VCaP (cell line): ENCODE measurements at regions not wholly inside any gene's neighbourhood (a gene's known extent, or its start where the extent isn't known, plus 50 kb on each side); places are given as distances from the start of the nearest gene placed in this dataset.
A peak's percentile ranks its signal among the peaks of the same experiment; 100 is the strongest.

ENCODE experiments used
- H3K27ac ChIP-seq: fragments of 450-650 bp; 2 replicates; pipeline ENCODE4 v1.5.1; 2017
- CTCF ChIP-seq: fragments of 450-650 bp; conservative IDR thresholded peaks from 2 replicates; pipeline ENCODE4 v1.5.1; 2017; ENCODE audit warnings: mild to moderate bottlenecking, moderate library complexity

- peak; percentile 30; the same call in 1 of the 2 replicates for TF ChIP-seq CTCF
- H3K27ac ChIP-seq, result no peak overlapping the region
These were observed 178.9 kb downstream of the MIS18A start for GRCh38 chr21:32099812-32100416.

DNA sequence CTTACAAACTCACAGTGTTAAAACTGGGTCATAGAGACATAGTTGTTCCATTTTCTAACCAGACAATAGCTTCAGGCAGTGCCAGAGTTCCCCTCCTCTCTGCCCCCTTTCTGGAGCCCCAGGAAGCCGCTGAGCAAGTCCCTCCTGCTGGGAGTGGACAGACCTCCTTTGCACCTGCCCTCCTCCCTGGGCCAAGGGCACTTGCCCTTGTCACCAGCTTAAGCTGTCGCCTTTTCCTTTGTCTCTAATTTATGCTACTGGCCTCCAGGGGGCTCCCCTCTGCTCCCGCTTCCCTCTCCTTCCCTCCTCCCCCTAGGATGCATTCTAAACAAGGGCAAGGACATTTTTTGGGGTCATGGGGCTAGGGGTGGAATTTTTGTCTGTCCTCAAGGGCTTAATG is 182.4 kb downstream of the MIS18A start:
- TF ChIP-seq CTCF, result peak; percentile 64
- no peak overlapping the region for H3K27ac ChIP-seq

DNA sequence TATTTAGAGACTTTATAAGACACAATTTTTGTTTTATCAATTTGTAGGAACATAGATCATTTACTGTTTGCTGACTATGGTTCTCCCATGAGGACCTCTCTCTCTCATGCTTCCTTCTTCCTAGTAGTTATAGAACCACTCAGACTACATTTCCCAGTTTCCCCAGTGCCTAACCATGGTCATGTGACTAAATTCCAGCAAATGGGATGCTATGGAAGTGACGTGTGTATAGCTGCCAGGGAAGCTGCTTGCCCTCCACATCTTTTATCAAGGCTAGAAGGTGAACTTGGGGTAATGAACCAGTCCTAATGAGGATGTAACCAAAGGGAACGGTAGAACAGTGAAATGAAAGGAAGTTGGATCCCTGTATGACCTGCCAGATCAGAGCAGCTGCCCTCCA is 184.0 kb downstream of the MIS18A start:
- no peak overlapping the region for H3K27ac ChIP-seq
- no peak for TF ChIP-seq CTCF

- no peak for TF ChIP-seq CTCF
- no peak overlapping the region for H3K27ac ChIP-seq
These were observed 185.0 kb downstream of the MIS18A start for GRCh38 chr21:32093646-32094462.

DNA sequence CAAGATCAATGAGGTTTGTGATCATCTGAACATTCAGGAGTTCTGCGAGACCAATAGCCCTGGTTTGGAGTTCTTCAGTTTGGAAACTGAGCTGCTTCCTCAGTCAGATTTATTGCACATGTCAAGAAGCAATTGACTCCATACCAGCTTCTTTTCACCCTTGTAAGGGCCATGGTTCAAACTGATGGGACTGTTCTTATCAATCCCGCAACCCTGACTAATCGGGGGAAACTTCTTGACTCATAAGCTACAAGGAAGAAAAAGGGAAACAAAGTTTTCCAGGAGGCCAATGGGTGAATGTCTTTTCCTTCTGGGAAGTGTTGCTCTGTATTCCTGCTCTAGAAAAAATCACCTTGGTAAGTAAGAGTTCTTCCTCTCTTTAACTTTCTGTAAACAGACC is 187.9 kb downstream of the MIS18A start:
- TF ChIP-seq CTCF, result no peak
- no peak overlapping the region for H3K27ac ChIP-seq

GRCh38 chr21:32089766-32090165 is 189.1 kb downstream of the MIS18A start:
- TF ChIP-seq CTCF, result no peak
- H3K27ac ChIP-seq, result no peak overlapping the region

- H3K27ac ChIP-seq, result no peak overlapping the region
These were observed 190.4 kb downstream of the MIS18A start for GRCh38 chr21:32088471-32088870.

More at GRCh38 chr21:32088471-32088870, 190.4 kb downstream of the MIS18A start:
- TF ChIP-seq CTCF, result no peak
